ENCODE measurements at regions not wholly inside any gene's neighbourhood (a gene's known extent, or its start where the extent isn't known, plus 50 kb on each side); places are given as distances from the start of the nearest gene placed in this dataset.

GRCh38 chr6:3621411-3621810, 130.1 kb downstream of the PXDC1 start:
- TF ChIP-seq POLR2AphosphoS5 (IDR thresholded peaks at IDR 0.05; ENCODE audit: low read length) (no peak), ZNF687 (IDR thresholded peaks at IDR 0.05) (no peak), BHLHE40 (IDR thresholded peaks at IDR 0.05; ENCODE audit: borderline replicate concordance in 1 of 2, low read depth in 2 of 2, low read length in 1 of 2) (no peak), E2F8 (IDR thresholded peaks at IDR 0.05; ENCODE audit: low read depth, partially characterized antibody) (no peak), EP300 (IDR thresholded peaks at IDR 0.05; ENCODE audit: borderline replicate concordance in 1 of 2, control insufficient read depth in 1 of 2, low read depth in 2 of 2, low read length in 2 of 2) (no peak), FOXK2 (IDR thresholded peaks at IDR 0.05) (no peak), CBFB (IDR thresholded peaks at IDR 0.05; ENCODE audit: low read depth) (no peak)

Measured in GM12878 (cell line).